ENCODE measurements at regions not wholly inside any gene's neighbourhood (a gene's known extent, or its start where the extent isn't known, plus 50 kb on each side); places are given as distances from the start of the nearest gene placed in this dataset.
A peak's percentile ranks its signal among the peaks of the same experiment; 100 is the strongest.

GRCh38 chr9:106718936-106719335 lies 144.0 kb upstream of the ZNF462 start:
- TF ChIP-seq, protein P1, sequence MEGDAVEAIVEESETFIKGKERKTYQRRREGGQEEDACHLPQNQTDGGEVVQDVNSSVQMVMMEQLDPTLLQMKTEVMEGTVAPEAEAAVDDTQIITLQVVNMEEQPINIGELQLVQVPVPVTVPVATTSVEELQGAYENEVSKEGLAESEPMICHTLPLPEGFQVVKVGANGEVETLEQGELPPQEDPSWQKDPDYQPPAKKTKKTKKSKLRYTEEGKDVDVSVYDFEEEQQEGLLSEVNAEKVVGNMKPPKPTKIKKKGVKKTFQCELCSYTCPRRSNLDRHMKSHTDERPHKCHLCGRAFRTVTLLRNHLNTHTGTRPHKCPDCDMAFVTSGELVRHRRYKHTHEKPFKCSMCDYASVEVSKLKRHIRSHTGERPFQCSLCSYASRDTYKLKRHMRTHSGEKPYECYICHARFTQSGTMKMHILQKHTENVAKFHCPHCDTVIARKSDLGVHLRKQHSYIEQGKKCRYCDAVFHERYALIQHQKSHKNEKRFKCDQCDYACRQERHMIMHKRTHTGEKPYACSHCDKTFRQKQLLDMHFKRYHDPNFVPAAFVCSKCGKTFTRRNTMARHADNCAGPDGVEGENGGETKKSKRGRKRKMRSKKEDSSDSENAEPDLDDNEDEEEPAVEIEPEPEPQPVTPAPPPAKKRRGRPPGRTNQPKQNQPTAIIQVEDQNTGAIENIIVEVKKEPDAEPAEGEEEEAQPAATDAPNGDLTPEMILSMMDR (IDR thresholded peaks at IDR 0.05) = no peak
- TF ChIP-seq POLR2AphosphoS5 (IDR thresholded peaks at IDR 0.05) (no peak), EP300 (IDR thresholded peaks at IDR 0.05) (no peak), POLR2A (IDR thresholded peaks at IDR 0.05) (no peak)
- H3K4me3 ChIP-seq = no peak overlapping the region
- H3K9me3 ChIP-seq = no peaks in the 10 kb centered on the region
- ATAC-seq = peak; percentile 39
- no peak overlapping the region for H3K27ac ChIP-seq
- no peaks in the 10 kb centered on the region for H3K36me3 ChIP-seq
- H3K27me3 ChIP-seq = no peaks in the 10 kb centered on the region
- peaks cover 4 to 22% (median 7%) of the 10 kb centered on the region in 3 donors for H3K4me1 ChIP-seq

DNA sequence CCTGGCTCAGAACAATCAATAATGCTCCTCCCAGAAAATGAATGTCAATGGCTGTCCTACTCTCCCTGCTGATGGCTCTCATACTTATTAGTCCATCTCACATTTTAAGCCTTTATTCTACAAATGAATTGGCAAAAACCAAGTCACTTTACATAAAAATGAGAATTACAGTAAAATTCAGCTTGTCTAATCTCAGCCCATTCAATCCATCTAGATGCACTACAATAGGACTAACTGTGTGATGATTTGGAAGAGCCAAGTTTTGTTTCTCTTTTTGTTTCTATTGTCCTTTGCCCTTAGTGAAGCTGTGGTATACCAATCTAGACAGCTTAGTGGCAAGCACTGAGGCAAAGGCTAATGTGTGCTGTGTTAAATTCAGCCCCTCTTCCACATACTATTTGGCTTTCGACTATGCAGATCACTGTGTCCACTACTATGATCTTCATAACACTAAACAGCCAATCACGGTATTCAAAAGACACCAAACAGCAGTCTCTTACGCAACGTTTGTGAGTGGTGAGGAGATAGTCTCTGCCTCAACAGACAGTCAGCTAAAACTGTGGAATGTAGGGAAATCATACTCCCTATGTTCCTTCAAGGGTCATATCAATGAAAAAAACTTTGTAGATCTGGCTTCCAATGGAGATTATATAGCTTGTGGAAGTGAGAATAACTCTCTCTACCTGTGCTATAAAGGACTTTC lies 140.8 kb upstream of the ZNF462 start:
- TF ChIP-seq, protein P1 (IDR thresholded peaks at IDR 0.05) = no peak
- no peak for TF ChIP-seq EP300 (IDR thresholded peaks at IDR 0.05)
- TF ChIP-seq POLR2A (IDR thresholded peaks at IDR 0.05) = no peak
- TF ChIP-seq POLR2AphosphoS5 (IDR thresholded peaks at IDR 0.05) = no peak
- WGBS, 2 donors (ENCODE audit: low coverage in 1 of 2) = 87 to 100% methylated on average over 1 to 4 of the region's 4 CpGs
- ATAC-seq = no peak

GRCh38 chr9:106723926-106724325 lies 139.0 kb upstream of the ZNF462 start:
- Histone ChIP-seq H3K27ac (no peak overlapping the region), H3K4me1 (peaks cover 0 to 19% (median 0%) of the 10 kb centered on the region in 3 donors), H3K36me3 (no peaks in the 10 kb centered on the region), H3K4me3 (no peak overlapping the region), H3K9me3 (no peaks in the 10 kb centered on the region), H3K27me3 (no peaks in the 10 kb centered on the region)
- TF ChIP-seq, protein P1 (IDR thresholded peaks at IDR 0.05) = no peak
- TF ChIP-seq EP300 (IDR thresholded peaks at IDR 0.05) (no peak), POLR2AphosphoS5 (IDR thresholded peaks at IDR 0.05) (no peak), POLR2A (IDR thresholded peaks at IDR 0.05) (no peak)
- ATAC-seq = no peak

More for the DNA sequence above, 140.8 kb upstream of the ZNF462 start:
- no peak overlapping the region for H3K4me3 ChIP-seq
- H3K36me3 ChIP-seq = no peaks in the 10 kb centered on the region
- H3K27ac ChIP-seq = no peak overlapping the region
- H3K9me3 ChIP-seq = no peaks in the 10 kb centered on the region
- peaks cover 4 to 24% (median 7%) of the 10 kb centered on the region in 3 donors for H3K4me1 ChIP-seq
- no peaks in the 10 kb centered on the region for H3K27me3 ChIP-seq

- Histone ChIP-seq H3K27me3 (no peaks in the 10 kb centered on the region), H3K36me3 (no peaks in the 10 kb centered on the region), H3K9me3 (no peaks in the 10 kb centered on the region), H3K4me1 (peaks cover 0 to 25% (median 0%) of the 10 kb centered on the region in 3 donors), H3K27ac (no peak overlapping the region), H3K4me3 (no peak overlapping the region)
- no peak for ATAC-seq
- 48 to 53% methylated on average over 2 of the region's 2 CpGs for WGBS, 2 donors (ENCODE audit: low coverage in 1 of 2)
- TF ChIP-seq POLR2A (IDR thresholded peaks at IDR 0.05) (no peak), POLR2AphosphoS5 (IDR thresholded peaks at IDR 0.05) (no peak), EP300 (IDR thresholded peaks at IDR 0.05) (no peak)
- TF ChIP-seq, protein P1 (IDR thresholded peaks at IDR 0.05) = no peak
Measured at GRCh38 chr9:106724566-106724965, 138.4 kb upstream of the ZNF462 start.

DNA sequence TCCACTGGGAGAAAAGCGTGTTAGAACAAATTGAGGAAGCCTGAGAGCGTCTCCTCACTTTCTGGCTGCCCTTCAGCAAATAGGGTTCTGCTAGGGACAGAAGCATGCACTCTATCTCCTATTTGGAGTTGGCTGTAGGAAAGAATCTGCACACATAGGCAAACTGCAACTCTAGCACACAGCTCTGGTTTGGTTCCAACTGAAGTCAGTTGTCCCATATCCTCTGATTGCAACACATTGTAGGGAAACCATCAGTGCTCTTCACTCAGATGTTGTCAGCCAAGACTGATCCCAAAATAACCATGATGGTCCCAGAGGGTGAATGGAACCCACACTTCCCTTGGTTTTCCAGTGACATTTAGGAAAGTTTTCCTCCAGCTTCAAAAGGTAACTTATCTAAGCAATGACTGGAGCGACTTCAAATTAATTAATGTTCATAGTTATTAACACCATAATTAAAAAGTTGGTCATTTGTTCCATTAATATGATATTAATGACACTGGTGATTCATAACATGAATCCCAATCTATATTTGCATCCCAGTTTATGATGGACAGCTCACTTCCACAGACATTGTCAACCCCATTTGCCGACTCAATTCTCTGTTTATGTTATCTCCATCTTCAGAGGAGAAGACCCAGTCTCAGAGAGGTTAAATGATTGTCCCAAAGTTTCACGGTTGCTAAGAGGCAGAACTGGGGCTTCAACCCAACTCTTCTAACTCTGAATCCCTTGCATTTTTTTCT lies 136.7 kb upstream of the ZNF462 start:
- no peak for TF ChIP-seq POLR2A (IDR thresholded peaks at IDR 0.05)
- no peak for TF ChIP-seq POLR2AphosphoS5 (IDR thresholded peaks at IDR 0.05)
- TF ChIP-seq, protein P1 (IDR thresholded peaks at IDR 0.05) = no peak
- no peak for TF ChIP-seq EP300 (IDR thresholded peaks at IDR 0.05)
- WGBS, 2 donors (ENCODE audit: low coverage in 1 of 2) = 79 to 88% methylated on average over 5 of the region's 5 CpGs
- Histone ChIP-seq H3K4me1 (peaks cover 0 to 26% (median 0%) of the 10 kb centered on the region in 3 donors), H3K27me3 (no peaks in the 10 kb centered on the region), H3K36me3 (no peaks in the 10 kb centered on the region), H3K4me3 (no peak overlapping the region), H3K27ac (no peak overlapping the region), H3K9me3 (no peaks in the 10 kb centered on the region)
- no peak for ATAC-seq
